Ishikawa (cell line): ENCODE measurements at regions not wholly inside any gene's neighbourhood (a gene's known extent, or its start where the extent isn't known, plus 50 kb on each side); places are given as distances from the start of the nearest gene placed in this dataset.

Experiments used
- CEBPB ChIP-seq: IDR thresholded peaks from 2 replicates; pipeline ENCODE4 v1.6.1; 2012
- CREB1 ChIP-seq: IDR thresholded peaks from 2 replicates; pipeline ENCODE4 v1.6.1; 2012; ENCODE audit warnings: low read depth
- EGR1 ChIP-seq: IDR thresholded peaks from 2 replicates; pipeline ENCODE4 v1.6.1; 2012
- EP300 ChIP-seq: IDR thresholded peaks from 2 replicates; pipeline ENCODE4 v1.6.1; 2012; ENCODE audit warnings: borderline replicate concordance
- FOXM1 ChIP-seq: IDR thresholded peaks from 2 replicates; pipeline ENCODE4 v1.6.1; 2012; ENCODE audit warnings: low read depth, borderline replicate concordance
- MAX ChIP-seq: IDR thresholded peaks from 2 replicates; pipeline ENCODE4 v1.6.1; 2012
- NFIC ChIP-seq: IDR thresholded peaks from 2 replicates; pipeline ENCODE4 v1.6.1; 2012
- RAD21 ChIP-seq: IDR thresholded peaks from 2 replicates; pipeline ENCODE4 v1.6.1; 2012; ENCODE audit warnings: low read depth
- REST ChIP-seq: IDR thresholded peaks from 2 replicates; pipeline ENCODE4 v1.6.1; 2012; ENCODE audit warnings: low read depth, mild to moderate bottlenecking
- TAF1 ChIP-seq: IDR thresholded peaks from 2 replicates; pipeline ENCODE4 v1.6.1; 2012; ENCODE audit warnings: low read depth, mild to moderate bottlenecking
- TCF12 ChIP-seq: IDR thresholded peaks from 2 replicates; pipeline ENCODE4 v1.6.1; 2012; ENCODE audit warnings: low read depth
- TEAD4 ChIP-seq: IDR thresholded peaks from 2 replicates; pipeline ENCODE4 v1.6.1; 2012
- USF1 ChIP-seq: IDR thresholded peaks from 2 replicates; pipeline ENCODE4 v1.6.1; 2012
- YY1 ChIP-seq: IDR thresholded peaks from 2 replicates; pipeline ENCODE4 v1.6.1; 2012; ENCODE audit warnings: low read depth
- ZBTB7A ChIP-seq: IDR thresholded peaks from 2 replicates; pipeline ENCODE4 v1.6.1; 2012; ENCODE audit warnings: low read depth

GRCh38 chr14:62003701-62004100, 241.5 kb downstream of the SNAPC1 start:
- no peak for TF ChIP-seq USF1
- TF ChIP-seq MAX = no peak
- no peak for TF ChIP-seq TCF12
- no peak for TF ChIP-seq FOXM1
- TF ChIP-seq CEBPB = no peak
- TF ChIP-seq RAD21 = no peak
- TF ChIP-seq EGR1 = no peak
- no peak for TF ChIP-seq NFIC
- TF ChIP-seq TAF1 = no peak
- TF ChIP-seq YY1 = no peak
- no peak for TF ChIP-seq ZBTB7A
- TF ChIP-seq TEAD4 = no peak
- TF ChIP-seq REST = no peak
- no peak for TF ChIP-seq CREB1
- no peak for TF ChIP-seq EP300

GRCh38 chr14:62006116-62006731, 244.0 kb downstream of the SNAPC1 start:
- TF ChIP-seq RAD21 (no peak), REST (no peak), EP300 (no peak), ZBTB7A (no peak), TEAD4 (no peak), EGR1 (no peak), NFIC (no peak), USF1 (no peak), CREB1 (no peak), FOXM1 (no peak), YY1 (no peak)

- TF ChIP-seq MAX (no peak), EP300 (no peak), TEAD4 (no peak)
Measured at GRCh38 chr14:62015243-62015642, 253.0 kb downstream of the SNAPC1 start.

- TF ChIP-seq NFIC (no peak), EP300 (no peak), CREB1 (no peak), USF1 (no peak), CEBPB (no peak), MAX (no peak), FOXM1 (no peak), RAD21 (no peak), TAF1 (no peak), REST (no peak), EGR1 (no peak), TCF12 (no peak), YY1 (no peak)
Measured at GRCh38 chr14:62015945-62016344, 253.7 kb downstream of the SNAPC1 start.
